ENCODE measurements at regions not wholly inside any gene's neighbourhood (a gene's known extent, or its start where the extent isn't known, plus 50 kb on each side); places are given as distances from the start of the nearest gene placed in this dataset.

DNA sequence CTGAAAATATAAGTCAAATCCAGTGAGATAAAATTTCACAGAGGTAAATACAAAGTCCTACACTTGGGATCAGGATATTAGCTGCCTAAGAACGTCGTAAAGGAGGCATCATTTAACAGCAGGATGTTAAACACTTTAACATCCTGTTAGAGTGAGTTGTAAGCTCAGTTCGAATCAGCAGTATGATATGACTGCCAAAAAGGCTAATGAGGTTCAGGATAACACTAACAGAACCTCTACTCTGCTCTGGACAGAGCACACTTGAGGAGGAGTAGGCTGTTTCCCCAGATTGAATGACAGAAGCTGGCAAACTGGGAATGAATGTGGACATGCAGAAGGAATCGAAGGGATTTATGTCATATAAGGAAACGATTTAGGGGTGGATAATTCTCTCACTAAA is 227.1 kb upstream of the CD96 start:
- Histone ChIP-seq H3K9me3 (no peaks in the 10 kb centered on the region), H3K4me1 (peaks cover 0 to 25% (median 6%) of the 10 kb centered on the region in 3 donors), H3K27me3 (no peaks in the 10 kb centered on the region), H3K36me3 (no peaks in the 10 kb centered on the region), H3K27ac (no peak overlapping the region), H3K4me3 (no peak overlapping the region)
- intact Hi-C loops (cut with DNase I) = no loop called here
- no peak for TF ChIP-seq POLR2A (IDR thresholded peaks at IDR 0.05)
- DNase-seq = no peak
- WGBS, 2 donors = 14 to 16% methylated on average over 5 of the region's 5 CpGs

DNA sequence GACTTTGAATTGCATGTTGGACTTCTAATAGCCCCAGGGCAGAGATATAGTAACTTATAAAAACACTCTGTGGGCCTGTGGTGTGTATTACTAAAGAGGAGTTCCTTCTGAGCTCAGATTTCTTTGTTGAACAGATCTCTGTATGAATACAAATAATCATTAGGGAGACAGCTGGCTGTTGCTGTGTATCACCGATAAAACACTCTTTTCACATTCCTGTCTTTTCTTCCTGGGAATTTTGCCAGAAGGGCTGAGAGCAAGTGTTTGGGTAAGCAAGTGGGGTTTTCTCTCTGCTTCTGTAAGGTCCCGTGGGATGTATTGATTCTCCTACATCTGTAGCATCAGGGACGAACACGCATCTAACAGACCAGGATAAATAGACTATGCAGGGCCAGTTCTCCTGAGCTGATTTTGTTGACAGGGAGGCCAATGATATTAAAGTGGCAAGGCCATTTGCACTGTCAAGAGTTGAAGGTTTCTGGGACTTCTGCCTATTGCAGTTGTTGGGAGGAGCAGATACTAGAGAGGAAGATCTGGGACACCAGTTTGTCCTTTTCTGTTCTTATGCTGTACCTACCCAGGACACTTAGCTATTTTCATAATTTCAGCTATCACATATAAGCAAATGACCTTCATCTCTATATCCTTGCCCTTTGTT is 225.9 kb upstream of the CD96 start:
- H3K4me1 ChIP-seq = peaks cover 0 to 18% (median 6%) of the 10 kb centered on the region in 3 donors
- no peak overlapping the region for H3K4me3 ChIP-seq
- no peak overlapping the region for H3K27ac ChIP-seq
- intact Hi-C loops (cut with DNase I) = no loop called here
- H3K36me3 ChIP-seq = no peaks in the 10 kb centered on the region
- H3K9me3 ChIP-seq = no peaks in the 10 kb centered on the region
- 24 to 58% methylated on average over 4 of the region's 4 CpGs for WGBS, 2 donors
- no peaks in the 10 kb centered on the region for H3K27me3 ChIP-seq
- DNase-seq = no peak
- no peak for TF ChIP-seq POLR2A (IDR thresholded peaks at IDR 0.05)
- TF ChIP-seq, protein P1, sequence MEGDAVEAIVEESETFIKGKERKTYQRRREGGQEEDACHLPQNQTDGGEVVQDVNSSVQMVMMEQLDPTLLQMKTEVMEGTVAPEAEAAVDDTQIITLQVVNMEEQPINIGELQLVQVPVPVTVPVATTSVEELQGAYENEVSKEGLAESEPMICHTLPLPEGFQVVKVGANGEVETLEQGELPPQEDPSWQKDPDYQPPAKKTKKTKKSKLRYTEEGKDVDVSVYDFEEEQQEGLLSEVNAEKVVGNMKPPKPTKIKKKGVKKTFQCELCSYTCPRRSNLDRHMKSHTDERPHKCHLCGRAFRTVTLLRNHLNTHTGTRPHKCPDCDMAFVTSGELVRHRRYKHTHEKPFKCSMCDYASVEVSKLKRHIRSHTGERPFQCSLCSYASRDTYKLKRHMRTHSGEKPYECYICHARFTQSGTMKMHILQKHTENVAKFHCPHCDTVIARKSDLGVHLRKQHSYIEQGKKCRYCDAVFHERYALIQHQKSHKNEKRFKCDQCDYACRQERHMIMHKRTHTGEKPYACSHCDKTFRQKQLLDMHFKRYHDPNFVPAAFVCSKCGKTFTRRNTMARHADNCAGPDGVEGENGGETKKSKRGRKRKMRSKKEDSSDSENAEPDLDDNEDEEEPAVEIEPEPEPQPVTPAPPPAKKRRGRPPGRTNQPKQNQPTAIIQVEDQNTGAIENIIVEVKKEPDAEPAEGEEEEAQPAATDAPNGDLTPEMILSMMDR (IDR thresholded peaks at IDR 0.05) = no peak

DNA sequence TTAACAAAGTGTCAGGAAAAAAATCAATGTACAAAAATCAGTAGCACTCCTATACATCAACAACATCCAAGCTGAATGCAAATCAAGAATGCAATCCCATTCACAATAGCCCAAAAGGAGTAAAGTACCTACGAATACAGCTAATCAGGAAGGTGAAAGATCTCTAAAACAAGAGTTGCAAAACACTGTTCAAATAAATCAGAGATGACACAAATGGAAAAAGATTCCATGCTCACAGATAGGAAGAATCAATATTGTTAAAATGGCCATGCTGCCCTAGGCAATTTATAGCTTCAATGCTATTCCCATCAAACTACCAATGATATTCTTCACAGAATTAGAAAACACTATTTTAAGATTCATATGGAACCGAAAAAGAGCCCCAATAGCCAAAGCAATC is 223.7 kb upstream of the CD96 start:
- no peaks in the 10 kb centered on the region for H3K9me3 ChIP-seq
- TF ChIP-seq, protein P1 (IDR thresholded peaks at IDR 0.05) = no peak
- no peak for TF ChIP-seq POLR2A (IDR thresholded peaks at IDR 0.05)
- 47 to 75% methylated on average over 2 of the region's 2 CpGs for WGBS, 2 donors

DNA sequence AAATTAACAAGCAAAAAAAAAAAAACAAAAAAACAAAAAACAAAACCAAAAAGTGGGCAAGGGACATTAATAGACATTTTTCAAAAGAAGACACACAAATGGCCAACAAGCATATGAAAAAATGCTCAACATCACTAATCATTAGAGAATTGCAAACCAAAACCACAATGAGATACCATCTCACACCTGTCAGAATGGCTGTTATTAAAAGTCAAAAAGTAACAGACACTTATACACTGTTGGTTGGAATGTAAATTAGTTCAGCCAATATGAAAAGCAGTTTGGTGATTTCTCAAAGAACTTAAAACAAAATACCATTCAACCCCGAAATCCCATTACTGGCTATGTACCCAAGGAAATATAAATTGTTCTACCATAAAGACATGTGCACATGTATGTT is 222.4 kb upstream of the CD96 start:
- H3K27ac ChIP-seq = no peak overlapping the region
- DNase-seq = no peak
- H3K4me3 ChIP-seq = no peak overlapping the region
- WGBS, 2 donors = 90 to 95% methylated on average over 1 of the region's 1 CpG
- TF ChIP-seq, protein P1 (IDR thresholded peaks at IDR 0.05) = no peak
- no peak for TF ChIP-seq POLR2A (IDR thresholded peaks at IDR 0.05)
- H3K4me1 ChIP-seq = peaks cover 0 to 8% (median 6%) of the 10 kb centered on the region in 3 donors
- intact Hi-C loops (cut with DNase I) = no loop called here
- no peaks in the 10 kb centered on the region for H3K27me3 ChIP-seq
- H3K9me3 ChIP-seq = no peaks in the 10 kb centered on the region
- no peaks in the 10 kb centered on the region for H3K36me3 ChIP-seq

More for the DNA sequence above, 223.7 kb upstream of the CD96 start:
- Histone ChIP-seq H3K4me1 (peaks cover 0 to 11% (median 6%) of the 10 kb centered on the region in 3 donors), H3K4me3 (no peak overlapping the region), H3K27me3 (no peaks in the 10 kb centered on the region), H3K27ac (no peak overlapping the region), H3K36me3 (no peaks in the 10 kb centered on the region)
- intact Hi-C loops (cut with DNase I) = no loop called here
- DNase-seq = no peak

DNA sequence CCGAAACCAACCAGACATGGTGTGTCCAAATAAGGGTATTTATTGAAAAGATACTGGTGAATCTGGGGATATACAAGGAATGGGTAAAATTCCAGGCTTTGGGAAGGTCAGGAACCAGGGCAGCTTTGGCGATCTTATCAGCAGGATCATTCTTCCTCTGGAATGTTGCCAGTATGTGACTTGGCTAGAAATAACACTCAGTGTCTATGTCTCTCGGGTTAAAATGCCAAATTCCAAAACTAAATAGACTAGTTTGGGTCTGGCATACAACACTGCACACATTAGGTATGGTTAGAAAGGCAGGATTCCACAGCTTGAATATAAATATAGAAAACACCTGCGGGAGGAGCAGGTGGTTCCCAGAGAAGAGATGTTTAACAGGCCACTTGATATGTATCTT is 220.2 kb upstream of the CD96 start:
- no peak for DNase-seq
- Histone ChIP-seq H3K4me1 (no peaks in the 10 kb centered on the region), H3K27me3 (no peaks in the 10 kb centered on the region), H3K27ac (no peak overlapping the region), H3K9me3 (no peaks in the 10 kb centered on the region), H3K4me3 (no peak overlapping the region), H3K36me3 (no peaks in the 10 kb centered on the region)
- TF ChIP-seq, protein P1 (IDR thresholded peaks at IDR 0.05) = no peak
- TF ChIP-seq POLR2A (IDR thresholded peaks at IDR 0.05) = no peak
- intact Hi-C loops (cut with DNase I) = no loop called here
- 40 to 44% methylated on average over 4 of the region's 4 CpGs for WGBS, 2 donors

DNA sequence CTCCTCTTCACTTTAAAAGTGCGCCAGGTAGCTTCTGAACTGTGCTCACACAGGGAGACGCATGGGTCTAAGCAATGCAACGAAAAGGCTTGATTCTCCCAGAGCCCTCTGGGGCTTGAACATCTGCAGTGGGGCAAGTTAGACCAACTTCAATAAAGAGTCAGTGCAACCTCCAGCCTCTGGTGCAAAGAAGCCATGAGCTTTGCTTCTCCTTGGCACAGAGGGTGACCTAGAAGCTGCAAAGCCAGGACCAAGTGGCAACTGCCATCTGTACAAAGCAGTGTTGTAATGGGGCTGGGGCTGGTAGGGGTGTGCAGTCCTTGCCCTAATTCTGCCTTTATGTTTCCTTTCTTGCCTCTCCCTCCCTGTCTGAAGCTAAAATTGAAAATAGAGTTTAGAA is 219.0 kb upstream of the CD96 start:
- no peak for DNase-seq
- Histone ChIP-seq H3K27ac (no peak overlapping the region), H3K36me3 (no peaks in the 10 kb centered on the region), H3K9me3 (no peaks in the 10 kb centered on the region), H3K27me3 (no peaks in the 10 kb centered on the region), H3K4me1 (no peaks in the 10 kb centered on the region), H3K4me3 (no peak overlapping the region)
- 93 to 98% methylated on average over 3 of the region's 3 CpGs for WGBS, 2 donors
- intact Hi-C loops (cut with DNase I) = no loop called here
- TF ChIP-seq, protein P1 (IDR thresholded peaks at IDR 0.05) = no peak
- no peak for TF ChIP-seq POLR2A (IDR thresholded peaks at IDR 0.05)

Data from esophagus squamous epithelium (tissue), 5 donors.